ENCODE measurements at regions not wholly inside any gene's neighbourhood (a gene's known extent, or its start where the extent isn't known, plus 50 kb on each side); places are given as distances from the start of the nearest gene placed in this dataset.

- no peak overlapping the region for H3K4me3 ChIP-seq (ENCODE audit: low read depth in 1 of 2, low read length in 1 of 2)
- TF ChIP-seq CTCF (IDR thresholded peaks at IDR 0.05), result no peak
- H3K27me3 ChIP-seq, result no peaks in the 10 kb centered on the region
- no peaks in the 10 kb centered on the region for H3K9me3 ChIP-seq
- no peaks in the 10 kb centered on the region for H3K4me1 ChIP-seq (ENCODE audit: control insufficient read depth in 1 of 2, insufficient read depth in 1 of 2, low read depth in 1 of 2, low read length in 1 of 2)
- H3K27ac ChIP-seq, result no peak overlapping the region
- no peaks in the 10 kb centered on the region for H3K36me3 ChIP-seq
Measured at GRCh38 chr4:67103001-67103747, 442.1 kb downstream of the CENPC start.

- no peak overlapping the region for H3K4me3 ChIP-seq (ENCODE audit: low read depth in 1 of 2, low read length in 1 of 2)
- no peak overlapping the region for H3K27ac ChIP-seq
- H3K27me3 ChIP-seq, result no peaks in the 10 kb centered on the region
- no peaks in the 10 kb centered on the region for H3K9me3 ChIP-seq
- no peak for TF ChIP-seq CTCF (IDR thresholded peaks at IDR 0.05)
- no peaks in the 10 kb centered on the region for H3K36me3 ChIP-seq
- H3K4me1 ChIP-seq (ENCODE audit: control insufficient read depth in 1 of 2, insufficient read depth in 1 of 2, low read depth in 1 of 2, low read length in 1 of 2), result no peaks in the 10 kb centered on the region
Measured at GRCh38 chr4:67101612-67102011, 443.7 kb downstream of the CENPC start.

GRCh38 chr4:67092351-67092750 is 453.0 kb downstream of the CENPC start:
- no peak overlapping the region for H3K27ac ChIP-seq
- no peaks in the 10 kb centered on the region for H3K4me1 ChIP-seq (ENCODE audit: control insufficient read depth in 1 of 2, insufficient read depth in 1 of 2, low read depth in 1 of 2, low read length in 1 of 2)

GRCh38 chr4:67091673-67092072 is 453.6 kb downstream of the CENPC start:
- no peaks in the 10 kb centered on the region for H3K36me3 ChIP-seq
- H3K27me3 ChIP-seq, result no peaks in the 10 kb centered on the region
- no peak overlapping the region for H3K4me3 ChIP-seq (ENCODE audit: low read depth in 1 of 2, low read length in 1 of 2)
- no peak overlapping the region for H3K27ac ChIP-seq
- no peaks in the 10 kb centered on the region for H3K9me3 ChIP-seq
- H3K4me1 ChIP-seq (ENCODE audit: control insufficient read depth in 1 of 2, insufficient read depth in 1 of 2, low read depth in 1 of 2, low read length in 1 of 2), result no peaks in the 10 kb centered on the region
- no peak for TF ChIP-seq CTCF (IDR thresholded peaks at IDR 0.05)

More at GRCh38 chr4:67092351-67092750, 453.0 kb downstream of the CENPC start:
- no peak for TF ChIP-seq CTCF (IDR thresholded peaks at IDR 0.05)
- Histone ChIP-seq H3K27me3 (no peaks in the 10 kb centered on the region), H3K36me3 (no peaks in the 10 kb centered on the region), H3K4me3 (ENCODE audit: low read depth in 1 of 2, low read length in 1 of 2) (no peak overlapping the region), H3K9me3 (no peaks in the 10 kb centered on the region)

GRCh38 chr4:67087897-67088296 is 457.4 kb downstream of the CENPC start:
- no peak for TF ChIP-seq CTCF (IDR thresholded peaks at IDR 0.05)
- Histone ChIP-seq H3K4me1 (ENCODE audit: control insufficient read depth in 1 of 2, insufficient read depth in 1 of 2, low read depth in 1 of 2, low read length in 1 of 2) (no peaks in the 10 kb centered on the region), H3K27ac (no peak overlapping the region), H3K9me3 (no peaks in the 10 kb centered on the region), H3K36me3 (no peaks in the 10 kb centered on the region), H3K4me3 (ENCODE audit: low read depth in 1 of 2, low read length in 1 of 2) (no peak overlapping the region), H3K27me3 (no peaks in the 10 kb centered on the region)
